CD4-positive, CD25-positive, alpha-beta regulatory T cell (primary cell): ENCODE measurements at regions not wholly inside any gene's neighbourhood (a gene's known extent, or its start where the extent isn't known, plus 50 kb on each side); places are given as distances from the start of the nearest gene placed in this dataset.
A peak's percentile ranks its signal among the peaks of the same experiment; 100 is the strongest.

Source experiments
- ATAC-seq, 2 donors: fragments of 150-1000 bp; cut with Tn5 transposase; one replicate each; pipeline ENCODE4 v1.10.0; 2021; ENCODE audit warnings: low read depth in 2 of 2, moderate number of reproducible peaks in 2 of 2, moderate library complexity in 1 of 2
- DNase-seq, 3 donors: peaks; one replicate each; pipeline versions ENCODE4 v3.0.0 to v3.0.0-alpha.2; 2012 to 2022; ENCODE audit warnings: mixed read lengths in 1 of 3
- H3K27ac ChIP-seq: one replicate; pipeline ENCODE4 v1.7.0; 2013; ENCODE audit warnings: mild to moderate bottlenecking, low read length; ENCODE audit not compliant: insufficient read depth, poor library complexity, severe bottlenecking
- H3K27me3 ChIP-seq: one replicate; pipeline ENCODE4 v1.7.0; 2013; ENCODE audit warnings: low read length; ENCODE audit not compliant: control insufficient read depth, insufficient read depth
- H3K36me3 ChIP-seq: one replicate; pipeline ENCODE4 v1.7.0; 2013; ENCODE audit warnings: mild to moderate bottlenecking, low read length, moderate library complexity; ENCODE audit not compliant: control insufficient read depth, insufficient read depth
- H3K4me1 ChIP-seq: 2 replicates; pipeline ENCODE4 v1.7.0; 2013; ENCODE audit warnings: mild to moderate bottlenecking, low read length; ENCODE audit not compliant: insufficient read depth, control insufficient read depth, poor library complexity, severe bottlenecking
- H3K4me3 ChIP-seq: one replicate; pipeline ENCODE4 v1.7.0; 2013; ENCODE audit warnings: low read depth, mild to moderate bottlenecking, low read length, moderate library complexity
- H3K9me3 ChIP-seq, 2 experiments: 1 replicate in 1 of 2; 2 replicates in 1 of 2; pipeline ENCODE4 v1.7.0; 2013; ENCODE audit warnings: low read length in 2 of 2, mild to moderate bottlenecking in 1 of 2, moderate library complexity in 1 of 2; ENCODE audit not compliant: control insufficient read depth in 2 of 2
- H3K27ac Mint-ChIP-seq, 3 donors: one replicate each; pipeline ENCODE4 v1.8.0; 2020 to 2022; ENCODE audit warnings: mild to moderate bottlenecking in 3 of 3, mixed read lengths in 3 of 3, moderate library complexity in 2 of 3
- H3K27me3 Mint-ChIP-seq: one replicate; pipeline ENCODE4 v1.8.0; 2022; ENCODE audit warnings: mild to moderate bottlenecking, mixed read lengths
- H3K36me3 Mint-ChIP-seq: one replicate; pipeline ENCODE4 v1.8.0; 2020; ENCODE audit warnings: mixed read lengths
- H3K4me1 Mint-ChIP-seq, 4 donors: one replicate each; pipeline ENCODE4 v1.8.0; 2020 to 2022; ENCODE audit warnings: mixed read lengths in 4 of 4, mild to moderate bottlenecking in 1 of 4
- H3K4me3 Mint-ChIP-seq, 4 donors: one replicate each; pipeline ENCODE4 v1.8.0; 2020 to 2022; ENCODE audit warnings: mild to moderate bottlenecking in 4 of 4, mixed read lengths in 4 of 4, moderate library complexity in 3 of 4
- H3K9me3 Mint-ChIP-seq, 7 donors: one replicate each; pipeline ENCODE4 v1.8.0; 2020 to 2022; ENCODE audit warnings: mixed read lengths in 7 of 7, mild to moderate bottlenecking in 3 of 7, moderate library complexity in 2 of 7

DNA sequence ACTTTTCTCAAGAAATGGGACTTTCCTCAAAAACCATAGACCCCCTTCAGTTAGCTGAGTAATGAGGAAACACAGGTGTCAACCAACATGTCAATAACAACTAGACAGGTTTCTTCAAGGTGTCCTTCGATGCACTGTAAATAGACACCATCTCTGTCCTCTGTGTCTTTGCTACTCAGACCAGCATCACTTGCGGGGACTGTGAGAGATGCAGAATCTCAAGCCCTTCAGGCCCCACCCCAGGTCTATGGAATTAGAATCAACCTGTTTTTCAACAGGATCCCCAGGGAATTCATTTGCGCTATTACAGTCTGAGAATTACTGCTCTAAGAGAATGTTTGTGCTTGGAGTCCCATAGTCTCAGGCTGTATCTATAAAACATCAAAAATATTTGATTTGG is 469.9 kb downstream of the COG6 start:
- Histone ChIP-seq H3K27me3 (no peaks in the 10 kb centered on the region), H3K4me1 (peaks cover 24% of the 10 kb centered on the region), H3K4me3 (no peak overlapping the region), H3K36me3 (no peaks in the 10 kb centered on the region), H3K27ac (no peak overlapping the region), H3K9me3 (peaks cover 0 to 2% of the 10 kb centered on the region in 2 experiments)
- DNase-seq: no peak
- Mint-ChIP-seq H3K9me3 (peaks cover 0 to 3% (median 2%) of the 10 kb centered on the region in 7 donors), H3K27me3 (no peaks in the 10 kb centered on the region), H3K4me3 (peak overlapping the region in 1 of 4 donors; percentile 44), H3K36me3 (no peaks in the 10 kb centered on the region), H3K27ac (no peak overlapping the region), H3K4me1 (peaks cover 11 to 56% (median 30%) of the 10 kb centered on the region in 4 donors)
- ATAC-seq: no peak

DNA sequence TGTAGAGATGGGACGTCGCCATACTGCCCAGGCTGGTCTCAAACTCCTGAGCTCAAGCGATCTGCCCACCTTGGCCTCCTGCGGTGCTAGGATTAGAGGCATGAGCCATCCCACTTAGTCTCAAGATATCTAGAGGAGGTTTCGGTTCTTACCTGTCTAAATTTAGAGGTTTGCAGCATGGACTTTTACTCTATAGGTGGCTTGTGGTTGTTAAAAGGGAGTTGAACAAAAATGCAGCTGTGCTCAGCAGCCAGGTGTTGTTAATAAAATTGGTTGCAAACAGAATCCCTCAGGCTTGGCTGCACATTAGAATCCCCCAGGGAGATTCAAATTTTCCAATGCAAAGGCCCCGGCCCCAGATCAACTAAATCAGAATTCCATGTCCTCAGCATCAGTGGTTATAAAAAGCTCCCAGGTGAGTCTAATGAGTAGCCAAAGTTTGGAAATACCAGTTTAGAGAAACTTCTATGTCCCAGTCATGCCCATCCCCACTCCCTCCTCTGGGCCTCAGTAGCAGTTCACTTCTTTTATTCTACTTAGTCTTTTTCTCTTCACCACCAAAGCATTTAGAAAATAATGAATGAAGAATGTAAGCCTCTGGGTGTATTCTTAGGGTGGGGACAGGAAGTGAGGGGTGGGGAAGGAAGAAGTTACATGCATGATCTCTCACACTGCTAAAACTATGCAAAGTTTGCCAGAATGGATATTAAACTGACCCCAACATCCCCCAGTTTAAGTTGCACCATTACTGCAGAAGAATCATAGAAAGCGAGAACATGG is 471.0 kb downstream of the COG6 start:
- Histone ChIP-seq H3K4me1 (peaks cover 24% of the 10 kb centered on the region), H3K27me3 (no peaks in the 10 kb centered on the region), H3K36me3 (no peaks in the 10 kb centered on the region), H3K4me3 (no peak overlapping the region), H3K9me3 (peaks cover 0 to 2% of the 10 kb centered on the region in 2 experiments), H3K27ac (no peak overlapping the region)
- H3K27me3 Mint-ChIP-seq: no peaks in the 10 kb centered on the region
- peak in 1 of 3 donors; percentile 70 for DNase-seq
- H3K4me3 Mint-ChIP-seq: peak overlapping the region in 2 of 4 donors; percentile 3 to 81
- peak overlapping the region in 2 of 3 donors; percentile 62 to 69 for H3K27ac Mint-ChIP-seq
- peak; percentile 32 to 48 for ATAC-seq
- H3K4me1 Mint-ChIP-seq: peaks cover 11 to 46% (median 30%) of the 10 kb centered on the region in 4 donors
- no peaks in the 10 kb centered on the region for H3K36me3 Mint-ChIP-seq
- H3K9me3 Mint-ChIP-seq: peaks cover 0 to 3% (median 2%) of the 10 kb centered on the region in 7 donors

DNA sequence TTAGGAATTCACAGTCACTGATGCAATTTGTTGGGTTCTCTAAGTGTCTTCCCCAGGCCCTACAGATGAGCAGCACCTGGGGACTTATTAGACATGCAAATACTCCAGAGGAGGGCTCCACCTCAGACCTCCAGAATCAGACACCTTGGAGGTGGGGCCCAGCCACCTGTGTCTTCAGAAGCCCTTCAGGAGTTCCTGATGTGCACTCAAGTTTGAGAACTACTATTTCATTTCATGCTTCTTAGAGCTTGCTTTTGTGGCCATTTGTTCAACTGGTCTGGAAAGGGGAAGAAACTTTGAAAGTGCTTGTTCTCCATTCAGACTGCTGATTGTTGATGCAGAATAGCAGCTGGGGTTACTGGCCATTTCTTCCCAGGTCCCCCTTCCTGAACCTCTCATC is 472.0 kb downstream of the COG6 start:
- Mint-ChIP-seq H3K9me3 (peaks cover 0 to 2% (median 1%) of the 10 kb centered on the region in 7 donors), H3K27me3 (no peaks in the 10 kb centered on the region), H3K4me1 (peaks cover 16 to 46% (median 29%) of the 10 kb centered on the region in 4 donors), H3K27ac (no peak overlapping the region), H3K36me3 (no peaks in the 10 kb centered on the region), H3K4me3 (peak overlapping the region in 2 of 4 donors; percentile 25 to 56)
- peaks cover 0 to 2% of the 10 kb centered on the region in 2 experiments for H3K9me3 ChIP-seq
- no peaks in the 10 kb centered on the region for H3K36me3 ChIP-seq
- H3K4me3 ChIP-seq: no peak overlapping the region
- H3K27me3 ChIP-seq: no peaks in the 10 kb centered on the region
- ATAC-seq (no peak), DNase-seq (no peak)
- H3K4me1 ChIP-seq: peaks cover 24% of the 10 kb centered on the region
- no peak overlapping the region for H3K27ac ChIP-seq

DNA sequence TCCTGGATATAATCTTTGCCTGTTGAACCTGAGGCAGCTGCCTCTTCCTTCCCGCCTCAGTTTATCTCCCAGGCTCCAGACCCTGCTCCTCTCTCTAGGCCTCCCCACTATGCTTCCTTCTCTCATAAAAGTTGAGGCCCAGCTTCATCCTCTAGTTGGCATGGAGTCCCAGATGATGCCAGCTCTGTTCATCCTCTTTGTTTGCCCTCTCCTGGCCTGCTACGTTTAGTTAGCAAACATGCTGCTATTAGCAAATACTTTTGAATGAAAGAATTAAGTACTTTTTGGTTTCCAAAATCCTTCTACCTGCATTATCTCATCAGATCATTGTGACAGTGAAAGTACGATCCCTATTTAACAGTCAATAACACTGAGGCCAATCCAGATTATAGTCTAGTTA is 472.5 kb downstream of the COG6 start:
- H3K9me3 Mint-ChIP-seq: peaks cover 0 to 2% (median 1%) of the 10 kb centered on the region in 7 donors
- peaks cover 16 to 46% (median 29%) of the 10 kb centered on the region in 4 donors for H3K4me1 Mint-ChIP-seq
- no peaks in the 10 kb centered on the region for H3K27me3 Mint-ChIP-seq
- no peaks in the 10 kb centered on the region for H3K36me3 Mint-ChIP-seq
- Histone ChIP-seq H3K4me1 (peaks cover 24% of the 10 kb centered on the region), H3K27ac (no peak overlapping the region), H3K9me3 (peaks cover 0 to 2% of the 10 kb centered on the region in 2 experiments), H3K4me3 (no peak overlapping the region), H3K27me3 (no peaks in the 10 kb centered on the region), H3K36me3 (no peaks in the 10 kb centered on the region)
- DNase-seq: no peak
- H3K4me3 Mint-ChIP-seq: peak overlapping the region in 2 of 4 donors; percentile 25 to 46
- ATAC-seq: no peak
- peak overlapping the region in 2 of 3 donors; percentile 34 to 73 for H3K27ac Mint-ChIP-seq

DNA sequence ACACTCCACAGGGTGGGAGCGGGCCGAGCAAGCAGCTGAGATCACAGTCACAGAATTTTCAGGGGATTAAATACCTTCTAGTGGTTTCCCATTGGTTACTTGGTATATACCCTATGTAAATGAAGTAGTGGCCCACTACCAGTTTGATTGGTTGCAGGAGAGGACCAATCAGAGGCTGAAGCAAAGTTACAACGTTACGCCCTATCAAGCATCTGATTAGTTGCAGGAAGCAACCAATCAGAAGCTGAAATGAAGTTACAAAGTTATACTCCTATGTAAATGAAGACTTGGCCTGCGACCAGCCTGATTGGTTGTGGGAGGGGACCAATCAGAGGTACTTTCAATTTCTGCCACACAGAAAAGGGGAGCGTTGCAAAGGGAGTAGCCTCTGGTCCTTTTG is 474.0 kb downstream of the COG6 start:
- H3K36me3 Mint-ChIP-seq: no peaks in the 10 kb centered on the region
- no peak overlapping the region for H3K27ac ChIP-seq
- H3K9me3 ChIP-seq: peaks cover 0 to 2% of the 10 kb centered on the region in 2 experiments
- no peak for ATAC-seq
- H3K4me3 ChIP-seq: no peak overlapping the region
- H3K27me3 ChIP-seq: no peaks in the 10 kb centered on the region
- DNase-seq: no peak
- peaks cover 0 to 2% (median 1%) of the 10 kb centered on the region in 7 donors for H3K9me3 Mint-ChIP-seq
- H3K4me3 Mint-ChIP-seq: no peak overlapping the region
- peaks cover 24% of the 10 kb centered on the region for H3K4me1 ChIP-seq
- H3K4me1 Mint-ChIP-seq: peaks cover 16 to 48% (median 29%) of the 10 kb centered on the region in 4 donors
- no peaks in the 10 kb centered on the region for H3K27me3 Mint-ChIP-seq
- peak overlapping the region in 2 of 3 donors; percentile 16 to 23 for H3K27ac Mint-ChIP-seq
- no peaks in the 10 kb centered on the region for H3K36me3 ChIP-seq

DNA sequence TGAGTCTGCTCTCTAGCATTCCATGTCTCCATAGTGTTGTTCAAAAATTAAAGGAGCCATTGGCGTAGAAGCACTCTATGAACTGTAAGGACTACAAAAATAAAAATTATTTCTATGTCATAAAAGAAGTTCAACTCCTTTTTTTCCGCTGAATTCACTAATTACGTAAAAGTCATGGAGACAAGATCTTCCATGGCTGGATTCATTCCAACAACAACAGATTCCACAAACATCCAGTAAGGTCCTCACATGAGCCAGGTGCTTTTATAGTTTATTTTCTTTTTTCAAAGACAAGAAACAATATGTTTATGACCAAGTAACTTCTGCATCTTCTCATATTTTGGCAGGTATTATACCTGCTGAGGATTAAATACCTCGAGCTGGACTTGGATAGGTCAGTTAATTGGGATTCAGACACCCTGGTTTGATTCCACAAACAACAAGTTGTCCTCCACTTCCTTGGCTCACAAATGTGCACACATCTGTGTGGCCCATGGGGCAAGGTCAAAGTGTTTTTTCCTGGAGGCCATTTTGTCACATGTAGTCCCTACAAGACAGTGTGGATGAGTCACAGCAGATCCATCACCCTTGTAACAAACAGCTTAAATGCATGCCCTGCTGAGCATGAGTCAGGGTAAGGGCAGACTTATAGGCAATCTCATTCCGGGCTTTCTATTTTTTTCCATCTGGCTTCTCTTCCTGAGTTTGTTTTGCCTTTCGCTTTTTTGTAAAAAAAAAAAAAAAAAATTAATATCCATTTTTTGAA is 475.6 kb downstream of the COG6 start:
- H3K4me3 ChIP-seq: no peak overlapping the region
- H3K9me3 Mint-ChIP-seq: peaks cover 0 to 2% (median 1%) of the 10 kb centered on the region in 7 donors
- no peaks in the 10 kb centered on the region for H3K27me3 Mint-ChIP-seq
- DNase-seq (no peak), ATAC-seq (peak in 1 of 2 donors; percentile 18)
- peaks cover 29% of the 10 kb centered on the region for H3K4me1 ChIP-seq
- H3K27ac ChIP-seq: no peak overlapping the region
- no peaks in the 10 kb centered on the region for H3K36me3 ChIP-seq
- H3K9me3 ChIP-seq: peaks cover 0 to 2% of the 10 kb centered on the region in 2 experiments
- H3K4me1 Mint-ChIP-seq: peaks cover 11 to 50% (median 33%) of the 10 kb centered on the region in 4 donors
- H3K27ac Mint-ChIP-seq: no peak overlapping the region
- H3K4me3 Mint-ChIP-seq: no peak overlapping the region
- H3K27me3 ChIP-seq: no peaks in the 10 kb centered on the region
- H3K36me3 Mint-ChIP-seq: no peaks in the 10 kb centered on the region

DNA sequence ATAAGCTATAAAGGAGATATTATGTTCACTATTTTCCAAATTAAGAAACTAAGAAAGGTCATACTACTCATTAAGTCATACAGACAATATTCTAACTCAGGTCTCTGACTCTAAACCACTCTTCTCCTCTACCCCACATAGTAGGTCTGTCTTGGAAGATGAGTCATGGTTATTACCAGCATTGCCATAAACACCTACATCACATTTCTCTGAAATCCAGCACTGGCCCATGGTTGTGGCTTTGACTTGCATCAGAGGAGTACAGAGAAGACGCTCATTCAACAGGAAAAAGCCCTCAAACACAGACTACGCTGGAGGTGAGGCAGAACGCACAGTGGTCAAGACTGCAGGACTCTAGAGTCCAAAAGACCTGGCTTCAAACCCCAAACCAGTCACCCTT is 476.8 kb downstream of the COG6 start:
- H3K36me3 Mint-ChIP-seq: no peaks in the 10 kb centered on the region
- peak overlapping the region in 1 of 3 donors; percentile 23 for H3K27ac Mint-ChIP-seq
- Histone ChIP-seq H3K36me3 (no peaks in the 10 kb centered on the region), H3K27ac (no peak overlapping the region), H3K27me3 (no peaks in the 10 kb centered on the region), H3K9me3 (peaks cover 0 to 2% of the 10 kb centered on the region in 2 experiments), H3K4me1 (peaks cover 17% of the 10 kb centered on the region), H3K4me3 (no peak overlapping the region)
- peaks cover 11 to 45% (median 24%) of the 10 kb centered on the region in 4 donors for H3K4me1 Mint-ChIP-seq
- H3K9me3 Mint-ChIP-seq: peaks cover 0 to 2% (median 1%) of the 10 kb centered on the region in 7 donors
- no peaks in the 10 kb centered on the region for H3K27me3 Mint-ChIP-seq
- DNase-seq: peak in 1 of 3 donors; percentile 43
- no peak overlapping the region for H3K4me3 Mint-ChIP-seq
- peak; percentile 61 for ATAC-seq
